GM19468 (cell line): ENCODE measurements at regions not wholly inside any gene's neighbourhood (a gene's known extent, or its start where the extent isn't known, plus 50 kb on each side); places are given as distances from the start of the nearest gene placed in this dataset.

ENCODE experiments used
- ATAC-seq: cut with Tn5 transposase; IDR thresholded peaks from one replicate; pipeline ENCODE4 v1.9.1; 2021; ENCODE audit warnings: mild to moderate bottlenecking, moderate library complexity, moderate number of reproducible peaks; ENCODE audit not compliant: unreplicated experiment; ENCODE audit errors: extremely low read depth

DNA sequence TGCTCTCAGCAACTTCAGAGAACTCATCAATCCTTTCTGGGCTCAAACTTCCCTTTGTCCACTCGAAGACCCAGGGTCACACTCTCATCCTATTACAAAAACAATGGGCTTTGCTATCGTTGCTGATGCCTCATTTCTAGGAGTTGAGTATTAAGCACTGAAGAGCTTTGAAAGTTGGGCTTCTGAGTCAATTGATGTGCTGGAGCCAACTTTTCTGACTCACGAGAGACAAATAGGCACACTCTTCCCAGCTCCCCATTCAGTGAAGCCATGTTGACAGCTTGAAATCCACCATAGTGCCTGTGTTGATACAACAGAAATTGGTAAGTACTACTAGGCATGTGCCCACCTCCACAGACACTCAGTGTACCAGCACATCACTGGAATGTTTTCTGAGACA, 97.5 kb upstream of the PRSS58 start:
- ATAC-seq, result no peak

DNA sequence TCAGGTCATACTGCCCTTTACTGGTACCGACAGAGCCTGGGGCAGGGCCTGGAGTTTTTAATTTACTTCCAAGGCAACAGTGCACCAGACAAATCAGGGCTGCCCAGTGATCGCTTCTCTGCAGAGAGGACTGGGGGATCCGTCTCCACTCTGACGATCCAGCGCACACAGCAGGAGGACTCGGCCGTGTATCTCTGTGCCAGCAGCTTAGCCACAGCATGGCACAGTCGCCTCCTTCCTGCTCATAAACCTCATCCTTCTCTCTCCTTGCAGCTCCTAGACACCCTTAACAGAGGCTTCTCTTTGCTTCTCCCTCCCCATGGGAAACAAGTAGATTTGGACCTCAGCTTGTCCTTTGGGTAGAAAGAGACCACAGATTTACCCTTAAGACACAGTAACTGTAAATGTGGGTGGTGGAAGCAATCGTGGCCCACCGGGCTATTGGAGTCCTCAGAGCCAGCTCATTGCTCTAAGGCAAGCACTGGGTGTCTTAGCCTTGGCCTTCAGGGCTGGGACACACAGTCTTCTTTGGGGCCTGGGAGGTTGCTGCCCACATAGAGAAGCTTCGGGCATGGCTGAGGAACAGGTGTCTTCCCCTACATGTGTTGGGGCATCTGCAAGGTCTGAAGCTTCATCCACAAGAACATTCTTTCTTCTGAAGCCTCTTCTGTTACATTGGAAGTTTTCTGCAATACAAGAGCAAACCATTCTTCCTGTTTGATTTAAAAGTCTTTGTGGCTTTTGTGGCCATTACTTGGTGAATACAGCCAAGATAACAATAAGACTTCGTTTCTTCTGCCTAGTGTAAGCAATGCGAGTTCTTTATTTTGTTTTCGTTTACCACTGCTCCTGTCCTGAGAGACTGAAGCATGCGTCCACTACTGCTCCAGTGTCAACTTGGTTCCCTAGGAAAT, 95.5 kb upstream of the PRSS58 start:
- no peak for ATAC-seq

DNA sequence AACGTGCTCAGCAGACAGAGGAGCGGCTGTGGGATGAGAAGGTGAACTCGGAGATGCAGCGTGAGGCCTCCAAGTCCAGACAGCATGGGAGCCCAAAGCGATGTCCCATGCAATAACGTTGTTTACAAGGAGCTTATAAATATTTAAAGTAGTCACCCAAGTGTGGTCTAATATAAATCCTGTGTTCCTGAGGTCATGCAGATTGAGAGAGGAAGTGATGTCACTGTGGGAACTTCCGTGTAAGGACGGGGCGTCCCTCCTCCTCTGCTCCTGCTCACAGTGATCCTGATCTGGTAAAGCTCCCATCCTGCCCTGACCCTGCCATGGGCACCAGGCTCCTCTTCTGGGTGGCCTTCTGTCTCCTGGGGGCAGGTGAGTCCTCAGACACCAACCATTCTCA, 94.7 kb upstream of the PRSS58 start:
- ATAC-seq, result no peak

DNA sequence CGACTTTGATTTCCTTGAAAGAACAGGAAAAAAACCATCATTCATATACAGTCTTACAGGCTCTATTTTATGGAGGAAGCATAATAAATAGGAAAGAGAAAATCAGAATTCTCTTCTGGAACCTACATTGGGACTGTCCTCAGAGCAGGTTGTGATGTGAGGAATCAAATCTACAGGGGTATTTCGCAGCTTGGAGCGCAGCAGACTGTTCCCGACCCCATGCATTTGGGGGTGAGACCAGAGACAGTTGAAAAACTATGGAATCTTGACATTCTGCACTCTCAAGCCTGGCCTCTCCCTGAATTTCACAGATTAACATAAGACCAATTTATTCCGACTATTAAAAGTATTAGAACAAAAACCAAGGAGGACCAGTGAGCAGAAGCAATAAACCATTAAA, 93.3 kb upstream of the PRSS58 start:
- ATAC-seq, result no peak

DNA sequence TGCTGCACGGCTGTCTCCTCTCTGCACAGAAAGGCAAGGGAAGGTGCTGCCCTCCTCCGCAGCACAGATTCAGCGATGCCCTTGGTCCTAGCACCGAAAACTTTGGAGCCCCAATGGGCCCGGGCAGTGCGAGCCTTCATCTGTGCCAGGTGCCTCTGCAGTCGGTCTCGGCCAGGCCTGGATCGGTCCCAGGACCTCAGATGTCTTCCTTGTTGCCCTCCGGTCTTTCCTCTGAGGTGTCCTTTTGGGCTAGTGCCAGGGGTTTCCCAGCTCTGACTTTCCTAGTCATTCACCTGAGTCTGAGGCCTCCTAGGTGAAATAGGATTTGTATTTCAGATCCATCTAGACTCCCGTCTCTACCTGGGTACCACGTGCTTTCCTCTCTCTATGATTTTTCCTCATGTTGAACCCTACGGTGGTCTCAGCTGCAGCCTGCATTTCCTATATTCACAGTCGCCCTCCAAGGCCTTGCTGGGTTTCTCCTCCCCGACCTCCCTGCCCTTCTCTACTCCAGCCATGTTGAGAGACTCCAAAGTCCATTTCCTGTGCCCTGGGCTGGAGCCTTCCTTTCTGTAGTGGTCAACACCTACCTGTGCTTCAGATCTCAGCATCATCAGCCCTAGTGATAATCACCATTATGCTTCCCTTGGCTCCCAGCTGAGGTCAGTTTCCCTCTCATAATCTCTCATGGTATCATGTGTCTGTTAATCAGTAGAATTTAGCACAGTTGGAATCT, 92.0 kb upstream of the PRSS58 start:
- no peak for ATAC-seq

DNA sequence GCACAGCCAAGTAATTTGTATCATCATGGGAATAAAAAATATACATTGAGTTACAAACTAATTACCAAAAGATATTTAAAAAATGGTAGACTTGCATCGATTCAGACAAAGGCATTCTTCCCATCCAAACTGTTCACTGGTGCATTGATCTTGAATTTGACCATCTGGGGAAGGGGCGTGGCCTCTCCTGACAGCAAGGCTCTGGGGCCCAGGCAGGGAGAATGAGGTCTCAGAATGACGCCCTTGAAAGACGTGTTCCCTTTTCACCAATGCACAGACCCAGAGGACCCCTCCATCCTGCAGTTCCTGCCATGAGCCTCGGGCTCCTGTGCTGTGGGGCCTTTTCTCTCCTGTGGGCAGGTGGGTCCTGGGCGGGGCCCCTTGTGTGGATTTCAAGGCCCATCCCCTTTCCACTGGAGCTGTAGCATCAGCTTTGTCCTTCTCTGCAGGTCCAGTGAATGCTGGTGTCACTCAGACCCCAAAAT, 91.1 kb upstream of the PRSS58 start:
- ATAC-seq, result no peak

DNA sequence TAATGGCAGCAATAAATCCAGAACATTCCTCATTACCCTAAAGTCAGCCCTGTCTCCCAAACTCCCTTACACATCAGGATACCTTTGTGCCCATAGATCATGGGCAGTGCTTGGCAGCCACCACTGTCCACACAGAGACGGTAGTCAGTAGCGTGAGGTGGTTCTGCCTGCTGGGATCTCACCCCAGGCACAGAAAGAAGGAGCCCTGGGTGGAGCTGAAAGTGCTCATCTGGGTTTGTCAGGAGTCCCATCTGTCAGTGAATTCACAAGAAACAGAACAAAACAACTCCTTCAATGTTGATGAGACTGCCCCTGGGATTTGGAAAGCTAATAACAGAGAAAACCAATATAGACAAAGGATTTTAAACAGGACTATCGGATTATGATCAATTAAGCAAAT, 90.2 kb upstream of the PRSS58 start:
- ATAC-seq, result no peak

DNA sequence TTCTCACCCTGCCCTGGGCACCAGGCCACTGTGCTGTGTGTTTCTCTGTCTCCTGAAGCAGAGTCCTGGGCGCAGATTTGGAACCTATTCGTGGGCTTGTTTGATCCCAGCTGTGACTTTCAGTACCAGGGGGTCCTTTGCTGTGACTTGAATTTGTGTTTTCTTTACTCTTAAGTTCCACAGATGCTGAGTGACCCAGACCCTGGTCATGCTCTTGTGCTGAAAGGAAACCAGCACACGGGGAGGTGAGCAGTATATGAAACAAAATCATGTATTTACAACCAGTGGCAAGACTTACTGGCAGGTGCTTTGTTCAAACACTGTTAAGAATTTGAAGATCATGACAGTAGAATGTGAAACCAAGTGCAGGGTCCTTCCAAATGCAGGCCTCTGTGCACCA, 89.2 kb upstream of the PRSS58 start:
- no peak for ATAC-seq

DNA sequence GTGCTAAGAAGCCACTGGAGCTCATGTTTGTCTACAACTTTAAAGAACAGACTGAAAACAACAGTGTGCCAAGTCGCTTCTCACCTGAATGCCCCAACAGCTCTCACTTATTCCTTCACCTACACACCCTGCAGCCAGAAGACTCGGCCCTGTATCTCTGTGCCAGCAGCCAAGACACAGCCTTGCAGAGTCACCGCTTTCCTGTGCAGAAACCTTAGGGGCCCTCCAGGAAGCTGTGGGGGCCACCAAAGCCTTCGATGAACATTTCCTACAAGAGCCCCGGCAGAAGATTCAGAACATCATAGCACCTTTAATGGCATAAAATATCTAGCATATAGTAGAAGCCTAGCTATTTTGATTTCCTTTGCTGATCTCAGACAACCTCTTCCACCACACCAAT, 88.0 kb upstream of the PRSS58 start:
- no peak for ATAC-seq

DNA sequence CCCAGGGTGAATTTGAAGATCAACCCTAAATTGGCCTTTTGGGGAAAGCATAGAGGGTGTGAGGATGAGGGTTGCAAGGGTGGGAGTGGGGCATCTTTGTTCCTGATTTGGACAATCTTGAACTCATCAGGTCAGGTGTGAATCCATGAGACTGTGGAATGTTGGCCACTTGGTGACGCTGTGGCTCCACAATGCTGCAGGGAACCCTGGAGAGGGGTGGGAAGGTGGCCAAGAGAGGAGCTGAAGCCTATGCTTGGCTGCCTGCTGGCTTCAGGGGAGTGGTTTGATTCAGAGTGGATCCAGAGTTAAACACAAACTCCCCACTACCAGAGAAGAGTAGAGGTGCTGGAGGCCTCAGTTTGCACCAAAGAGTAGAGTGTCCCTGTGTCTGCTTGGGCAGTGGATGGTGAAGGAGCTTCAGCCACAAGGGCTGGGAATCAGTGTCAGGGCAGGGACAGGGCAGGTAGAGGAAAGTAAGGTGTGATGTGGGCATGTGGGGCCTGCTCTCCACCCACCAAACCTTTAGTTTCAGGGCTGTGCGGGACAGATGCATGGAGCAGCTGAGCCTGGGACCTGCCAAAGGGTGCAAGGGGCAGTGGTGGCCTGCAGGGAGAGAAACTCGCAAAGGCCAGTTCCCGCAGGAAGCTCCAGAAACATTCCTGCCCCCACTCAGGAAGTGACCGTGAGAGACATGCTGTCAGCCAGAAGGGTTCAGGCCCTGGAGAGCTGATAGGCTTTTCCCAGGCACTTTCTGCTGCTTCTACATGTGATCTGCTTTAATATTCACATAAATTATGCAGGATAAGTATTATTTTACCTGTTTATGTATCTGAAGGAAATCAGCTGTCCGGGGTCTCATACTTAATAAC, 81.0 kb upstream of the PRSS58 start:
- ATAC-seq, result no peak

DNA sequence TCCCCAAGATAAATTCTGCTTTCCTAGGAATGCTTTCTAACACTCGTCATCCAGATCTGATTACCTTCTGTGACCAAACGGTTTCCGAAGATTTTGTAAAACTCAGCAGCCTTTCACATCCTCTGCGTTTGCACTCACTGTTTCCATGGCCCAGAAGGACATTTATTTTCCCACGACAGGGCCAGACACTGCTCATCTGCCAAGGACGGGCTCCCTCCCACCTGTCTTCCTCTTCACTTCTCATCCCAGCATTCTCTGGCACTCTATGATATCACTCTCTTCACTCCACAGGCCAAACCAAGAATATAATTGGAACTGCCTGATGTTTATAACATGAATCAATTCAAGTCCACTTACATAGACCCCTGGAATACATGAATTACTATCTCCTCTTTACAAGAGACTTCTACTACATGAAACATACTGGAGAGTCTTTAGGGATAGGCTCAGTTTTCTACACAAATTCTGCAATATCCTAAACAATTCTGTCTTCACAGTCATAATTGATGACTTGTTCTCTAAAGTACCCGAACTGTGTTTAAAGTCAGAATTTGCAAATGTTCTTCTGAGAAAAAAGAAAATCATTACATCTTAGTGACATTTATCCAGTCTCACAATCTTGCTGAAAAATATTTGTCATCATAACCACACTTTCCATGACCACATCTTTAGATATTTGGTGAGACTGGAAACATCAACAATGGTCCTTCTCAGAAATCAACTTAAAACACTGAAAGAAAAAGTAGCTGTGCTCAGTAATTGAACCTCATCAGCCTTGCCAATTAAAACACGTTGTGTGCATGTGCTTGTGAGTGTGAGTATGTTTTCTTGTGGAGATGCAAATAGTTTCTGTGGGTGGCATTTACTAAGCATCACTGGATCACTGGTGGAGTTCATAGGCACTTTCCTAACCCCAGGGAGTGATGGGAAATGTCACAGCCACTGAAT, 79.5 kb upstream of the PRSS58 start:
- ATAC-seq, result no peak

DNA sequence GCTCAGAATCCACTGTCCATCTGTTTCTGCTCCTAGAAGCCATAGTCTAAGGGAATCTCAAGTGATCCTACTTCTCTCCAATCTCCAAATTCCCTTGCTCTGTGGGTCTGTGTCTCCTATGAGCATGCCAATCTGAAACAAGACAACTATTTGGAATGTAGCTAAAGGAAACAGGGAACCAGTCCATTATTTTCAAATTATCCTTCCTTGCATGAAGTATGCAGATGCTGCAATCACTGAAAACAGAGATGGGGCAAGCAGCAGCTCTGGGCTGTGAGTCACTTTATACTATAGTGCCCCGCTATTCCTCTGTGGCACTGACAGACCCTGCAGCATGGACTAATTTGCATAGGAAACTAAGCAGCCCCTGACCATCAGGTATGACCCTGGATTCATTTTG, 76.9 kb upstream of the PRSS58 start:
- no peak for ATAC-seq

DNA sequence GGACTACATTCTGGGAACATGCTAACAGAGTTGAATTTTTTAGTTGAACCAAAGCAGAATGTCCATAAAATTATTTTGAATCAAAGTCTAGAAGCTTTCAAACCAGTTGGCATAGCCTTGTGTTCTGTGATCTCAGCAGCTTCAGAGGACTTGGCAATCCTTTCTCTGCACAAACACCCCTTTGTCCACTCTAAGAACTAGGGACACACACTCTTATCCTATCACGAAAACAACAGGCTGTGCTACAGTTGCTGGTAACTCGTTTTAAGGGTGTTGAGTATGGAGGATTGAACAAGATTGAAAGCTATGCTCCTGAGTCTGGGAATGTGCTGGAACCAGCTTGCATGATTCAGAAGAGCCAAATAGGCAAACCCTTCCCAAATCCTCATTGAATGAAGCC, 76.4 kb upstream of the PRSS58 start:
- no peak for ATAC-seq

DNA sequence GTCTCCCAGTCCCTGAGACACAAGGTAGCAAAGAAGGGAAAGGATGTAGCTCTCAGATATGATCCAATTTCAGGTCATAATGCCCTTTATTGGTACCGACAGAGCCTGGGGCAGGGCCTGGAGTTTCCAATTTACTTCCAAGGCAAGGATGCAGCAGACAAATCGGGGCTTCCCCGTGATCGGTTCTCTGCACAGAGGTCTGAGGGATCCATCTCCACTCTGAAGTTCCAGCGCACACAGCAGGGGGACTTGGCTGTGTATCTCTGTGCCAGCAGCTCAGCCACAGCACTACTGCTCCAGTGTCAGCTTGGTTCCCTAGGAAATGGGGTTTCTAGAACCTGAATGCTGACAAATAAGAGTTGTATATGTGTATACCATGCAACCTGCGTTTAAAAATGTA, 74.6 kb upstream of the PRSS58 start:
- no peak for ATAC-seq

DNA sequence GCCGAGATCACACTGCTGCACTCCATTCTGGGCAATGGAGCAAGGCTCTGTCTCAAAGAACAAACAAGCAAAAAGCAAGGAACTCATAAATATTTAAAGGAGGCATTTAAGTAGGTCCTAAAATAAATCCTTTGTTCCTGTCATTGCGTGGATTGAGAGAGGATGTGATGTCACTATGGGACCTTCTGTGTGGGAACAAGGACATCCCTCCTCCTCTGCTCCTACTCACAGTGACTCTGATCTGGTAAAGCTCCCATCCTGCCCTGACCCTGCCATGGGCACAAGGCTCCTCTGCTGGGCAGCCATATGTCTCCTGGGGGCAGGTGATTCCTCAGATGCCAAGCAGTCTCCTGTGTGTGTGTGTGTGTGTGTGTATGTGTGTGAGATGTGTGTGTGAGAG, 74.1 kb upstream of the PRSS58 start:
- no peak for ATAC-seq

DNA sequence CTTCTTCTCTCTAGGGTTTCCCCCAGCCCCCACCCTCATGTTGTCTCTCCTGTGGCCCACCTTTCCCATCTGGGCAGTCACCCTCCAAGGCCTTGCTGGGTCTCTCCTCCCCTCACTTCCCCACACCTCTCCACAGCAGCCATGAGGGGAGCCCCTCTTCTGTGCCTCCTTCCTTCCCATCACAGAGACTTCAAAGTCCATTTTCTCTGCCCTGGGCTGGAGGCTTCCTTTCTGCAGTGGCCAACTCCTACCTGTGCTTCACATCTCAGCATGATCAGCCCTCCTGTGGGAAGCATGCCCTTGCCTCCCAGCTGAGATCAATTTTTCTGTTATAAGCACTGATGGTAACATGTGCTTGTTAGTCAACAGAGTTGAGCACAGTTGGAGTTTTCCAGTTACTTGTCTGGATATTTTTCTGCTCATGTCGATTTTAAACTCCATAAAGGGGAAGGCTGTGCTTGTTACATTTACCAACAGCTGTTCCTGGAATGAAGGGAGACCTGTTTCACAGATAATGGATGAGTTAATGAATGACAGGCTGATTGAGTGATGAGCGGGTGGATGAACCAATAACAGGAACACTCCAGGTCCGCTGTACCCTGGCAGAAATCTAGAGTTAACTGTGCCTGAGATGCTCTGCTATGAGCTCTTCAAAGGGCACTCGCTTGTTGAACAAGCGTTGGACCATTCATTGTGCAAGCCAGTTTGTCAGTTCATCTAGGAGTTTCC, 71.4 kb upstream of the PRSS58 start:
- ATAC-seq, result no peak

DNA sequence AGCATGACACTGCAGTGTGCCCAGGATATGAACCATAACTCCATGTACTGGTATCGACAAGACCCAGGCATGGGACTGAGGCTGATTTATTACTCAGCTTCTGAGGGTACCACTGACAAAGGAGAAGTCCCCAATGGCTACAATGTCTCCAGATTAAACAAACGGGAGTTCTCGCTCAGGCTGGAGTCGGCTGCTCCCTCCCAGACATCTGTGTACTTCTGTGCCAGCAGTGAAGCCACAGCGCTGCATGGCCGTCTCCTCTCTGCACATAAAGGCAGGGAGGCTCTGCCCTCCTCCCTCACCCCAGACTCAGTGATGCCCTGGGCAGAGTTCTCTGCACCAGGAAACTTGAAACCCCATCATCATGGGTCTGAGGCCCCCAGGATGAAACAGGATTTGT, 70.7 kb upstream of the PRSS58 start:
- ATAC-seq, result no peak

DNA sequence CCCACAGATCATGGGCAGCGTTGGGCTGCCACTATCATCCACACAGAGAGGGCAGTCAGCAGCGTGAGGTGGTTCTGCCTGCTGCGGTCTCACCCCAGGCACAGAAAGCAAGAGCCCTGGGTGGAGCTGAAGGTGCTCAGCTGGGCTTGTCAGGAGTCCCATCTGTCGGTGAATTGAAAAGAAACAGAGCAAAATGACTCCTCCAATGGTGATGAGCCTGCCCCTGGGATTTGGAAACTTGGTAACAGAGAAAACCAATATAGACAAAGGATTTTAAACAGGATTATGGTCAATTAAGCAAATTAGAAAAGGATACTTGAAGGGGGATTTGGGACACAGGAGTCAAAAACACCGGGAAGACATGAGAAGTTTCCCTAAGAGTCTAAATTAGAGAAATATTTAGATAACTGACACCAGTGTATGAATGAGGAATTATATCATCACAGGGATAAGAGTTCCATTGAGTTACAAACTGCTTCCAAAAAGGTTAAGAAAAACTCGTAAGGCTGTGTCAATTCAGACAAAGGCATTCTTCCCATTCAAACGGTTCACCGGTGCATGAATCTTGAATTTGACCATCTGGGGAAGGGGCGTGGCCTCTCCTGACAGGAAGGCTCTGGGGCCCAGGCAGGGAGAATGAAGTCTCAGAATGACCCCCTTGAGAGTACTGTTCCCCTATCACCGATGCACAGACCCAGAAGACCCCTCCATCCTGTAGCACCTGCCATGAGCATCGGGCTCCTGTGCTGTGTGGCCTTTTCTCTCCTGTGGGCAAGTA, 70.0 kb upstream of the PRSS58 start:
- no peak for ATAC-seq
